DMS 273 treated with DMSO at 0.1 percent for 48 hours (cell line): ENCODE measurements at regions not wholly inside any gene's neighbourhood (a gene's known extent, or its start where the extent isn't known, plus 50 kb on each side); places are given as distances from the start of the nearest gene placed in this dataset.

ENCODE experiments used
- DNase-seq: peaks from one replicate; lab custom pipeline; 2025; lab: John Stamatoyannopoulos, UW

DNA sequence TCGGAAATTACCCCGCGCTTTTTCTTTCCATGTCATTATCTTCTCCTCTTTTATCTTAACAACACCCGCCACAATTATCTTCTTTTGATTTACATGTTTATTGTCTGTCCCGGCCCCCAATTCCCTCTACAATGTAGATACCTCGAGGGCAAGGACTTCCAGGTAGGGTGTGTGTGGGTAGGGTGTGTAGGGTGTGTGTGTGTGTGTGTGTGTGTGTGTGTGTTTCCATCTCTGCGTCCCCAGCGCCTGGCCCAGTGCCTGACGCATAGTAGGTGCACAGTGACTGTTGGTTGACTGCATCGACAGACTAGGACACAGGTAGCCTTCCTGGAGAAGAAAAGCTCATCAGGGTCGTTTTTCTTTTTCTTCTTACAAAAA is 103.1 kb downstream of the UCHL1 start:
- no peak for DNase-seq

DNA sequence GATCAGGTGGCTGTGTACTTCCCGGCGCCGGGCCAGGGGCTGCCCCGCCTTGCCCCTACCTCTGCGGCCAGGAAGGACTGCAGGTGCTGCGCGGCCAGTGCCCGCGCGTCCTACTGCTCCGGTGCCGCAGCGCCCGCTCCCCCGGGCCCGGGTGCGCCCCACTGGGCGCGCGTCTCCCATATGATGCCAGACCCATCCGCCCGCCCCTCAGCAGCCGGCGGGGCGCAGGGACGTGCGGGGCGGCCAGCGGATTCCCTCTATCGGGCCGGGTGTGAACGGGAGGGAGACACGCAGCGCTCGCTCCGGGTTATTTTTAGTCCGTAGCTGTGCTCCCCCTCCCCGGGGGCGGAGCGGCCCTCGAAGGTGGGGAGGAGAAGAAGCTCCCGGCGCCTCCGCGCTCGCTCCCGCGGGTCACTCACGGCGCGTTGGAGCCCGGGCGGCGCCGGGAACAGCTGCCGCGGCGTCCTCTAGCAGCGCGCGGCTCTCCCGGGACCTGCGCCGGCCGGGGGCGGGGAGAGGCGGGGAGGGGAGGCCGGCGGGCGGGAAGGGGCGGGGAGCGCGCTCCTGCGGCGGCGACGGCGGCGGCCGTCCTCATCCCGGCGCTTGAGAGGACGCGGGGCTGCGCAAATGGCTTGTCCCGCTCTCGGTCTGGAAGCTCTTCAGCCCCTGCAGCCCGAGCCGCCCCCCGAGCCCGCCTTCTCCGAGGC is 103.6 kb downstream of the UCHL1 start:
- DNase-seq = peak; percentile 80

DNA sequence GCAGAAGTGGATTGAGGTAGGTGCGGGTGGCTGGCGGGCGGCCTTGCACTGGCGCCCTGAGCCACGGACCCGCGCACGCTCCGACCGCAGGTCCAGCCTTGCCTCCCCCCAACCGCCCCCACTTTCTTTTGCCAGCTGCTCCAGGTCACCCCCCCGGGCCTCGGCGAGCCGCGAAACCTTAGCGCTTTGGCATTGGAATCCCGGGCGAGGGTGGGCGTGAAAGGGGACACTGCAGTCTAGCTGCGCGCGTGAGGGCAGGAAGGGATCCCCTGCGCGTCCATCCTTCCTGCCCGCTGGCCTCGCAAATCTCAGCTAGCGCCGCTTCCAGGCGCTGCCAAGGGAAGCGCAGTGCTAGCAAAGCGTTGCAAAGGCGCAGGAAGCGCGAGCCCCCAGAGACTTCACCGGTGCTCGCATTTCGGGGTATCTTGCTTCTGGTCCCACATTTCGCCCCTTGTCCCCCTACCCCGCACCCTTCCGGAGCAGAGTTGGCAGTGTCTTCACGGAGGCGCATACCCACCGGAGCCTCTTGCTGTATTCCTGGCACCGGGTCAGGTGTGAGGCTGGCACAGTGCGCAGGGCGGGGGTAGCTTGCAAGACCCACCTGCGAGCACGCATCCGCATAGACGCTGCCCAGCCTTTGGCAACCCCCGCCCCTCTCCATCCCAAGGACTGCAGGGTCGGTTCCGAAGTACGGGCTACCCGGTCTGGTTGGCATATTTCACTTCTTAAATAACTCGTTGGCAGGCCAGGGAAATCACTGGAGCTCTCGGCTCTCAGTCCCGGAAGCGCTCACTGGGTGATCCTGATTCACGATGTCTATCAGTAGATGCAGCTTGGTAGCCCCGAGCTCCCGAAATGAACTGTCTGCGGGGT is 104.4 kb downstream of the UCHL1 start:
- DNase-seq = no peak

DNA sequence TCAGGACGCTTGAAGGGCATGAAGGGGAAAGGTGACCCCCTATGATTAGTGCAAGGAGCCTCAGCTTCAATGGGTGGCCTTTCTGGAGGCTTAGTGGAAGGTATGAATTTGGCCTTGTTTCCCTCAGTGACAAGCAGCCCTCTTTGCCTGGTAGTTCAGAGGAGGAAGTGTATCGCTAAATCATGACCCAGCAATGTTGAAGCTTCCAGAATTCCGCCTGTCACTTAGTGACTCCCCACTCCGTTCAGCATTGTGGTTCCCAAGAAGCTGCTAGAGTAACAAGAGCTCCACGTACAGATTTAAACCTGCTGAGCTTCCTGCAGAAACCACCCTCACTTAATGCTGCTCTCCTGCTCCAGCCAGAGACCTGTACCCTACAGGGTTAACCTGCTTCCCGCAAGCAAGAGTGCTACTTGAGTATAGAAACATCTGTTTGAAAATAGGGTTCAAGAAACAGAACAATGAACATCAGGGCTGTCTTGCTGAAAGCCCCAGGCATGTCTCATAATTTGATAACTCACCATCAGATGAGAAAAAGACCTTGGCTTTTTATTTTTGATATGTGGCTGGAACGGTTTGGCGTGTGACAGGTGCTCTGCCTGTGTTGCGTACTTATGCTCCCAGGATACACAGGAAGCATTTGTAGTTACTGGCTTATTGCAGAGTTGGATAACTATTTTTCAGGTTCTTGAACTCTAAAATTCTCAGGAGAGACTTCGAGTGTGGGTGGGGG is 105.2 kb downstream of the UCHL1 start:
- no peak for DNase-seq

DNA sequence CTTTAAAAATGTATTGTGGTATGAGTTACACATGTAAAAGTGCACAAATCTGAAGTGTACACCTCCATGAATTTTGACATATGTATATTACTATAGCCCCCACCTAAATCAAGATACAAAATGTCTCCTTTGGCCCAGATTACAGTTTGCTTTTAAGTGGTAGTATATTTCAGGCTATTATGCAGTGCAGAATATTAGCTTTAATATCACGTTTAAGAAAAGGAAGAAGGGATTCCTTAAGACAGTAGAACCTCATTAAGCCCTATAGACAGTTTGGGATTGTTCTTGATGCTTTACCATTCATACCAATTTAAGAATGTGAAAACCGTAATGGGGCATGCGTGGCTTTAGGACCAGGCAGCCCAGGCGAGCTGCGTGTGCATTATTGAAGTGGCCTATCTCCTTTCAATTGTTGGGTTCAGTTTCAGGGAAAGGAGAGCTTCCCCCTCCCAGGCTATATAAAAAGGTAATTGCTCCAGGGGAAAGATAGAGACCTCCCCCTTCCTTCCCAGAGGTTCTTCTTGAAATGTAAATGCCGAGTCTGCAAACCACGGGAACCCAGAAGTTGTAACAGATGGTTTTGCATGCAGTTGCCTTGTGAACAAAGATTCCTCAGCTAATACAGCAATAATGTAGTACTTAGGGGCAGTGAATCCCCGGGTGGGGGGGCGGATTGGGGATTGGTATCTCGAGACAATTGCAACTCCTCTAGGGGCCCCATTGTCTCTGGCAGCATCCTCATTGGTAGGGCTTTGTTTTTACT is 106.1 kb downstream of the UCHL1 start:
- peak; percentile 67 for DNase-seq

DNA sequence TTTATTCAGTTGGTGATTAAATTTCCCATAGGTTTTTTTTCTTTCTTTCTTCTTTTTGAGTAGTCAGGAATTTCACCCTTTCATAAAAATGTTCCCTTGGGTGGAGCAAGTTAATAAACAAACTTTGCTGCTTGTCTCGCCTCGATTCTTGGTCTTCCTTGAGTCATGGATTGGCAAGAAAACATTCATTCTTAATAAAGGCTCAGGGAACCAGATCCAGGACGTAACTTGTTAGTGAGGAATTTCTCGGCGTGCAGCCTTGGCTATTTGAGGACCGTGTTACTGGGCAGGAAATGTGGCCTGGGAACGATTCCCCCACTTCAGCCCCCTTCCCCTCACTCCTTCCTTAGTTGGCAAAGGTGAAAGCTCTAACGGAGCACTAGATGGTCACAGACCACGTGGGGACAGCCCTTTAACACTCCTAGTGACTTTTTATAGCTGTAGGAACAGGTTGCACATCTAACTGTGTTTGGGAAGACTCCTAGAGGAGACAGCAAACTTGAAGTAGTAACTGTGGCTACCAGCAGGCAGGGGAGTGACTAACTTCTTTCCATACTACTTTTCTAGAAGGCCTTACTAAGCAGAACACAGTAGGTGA is 106.8 kb downstream of the UCHL1 start:
- DNase-seq = no peak

DNA sequence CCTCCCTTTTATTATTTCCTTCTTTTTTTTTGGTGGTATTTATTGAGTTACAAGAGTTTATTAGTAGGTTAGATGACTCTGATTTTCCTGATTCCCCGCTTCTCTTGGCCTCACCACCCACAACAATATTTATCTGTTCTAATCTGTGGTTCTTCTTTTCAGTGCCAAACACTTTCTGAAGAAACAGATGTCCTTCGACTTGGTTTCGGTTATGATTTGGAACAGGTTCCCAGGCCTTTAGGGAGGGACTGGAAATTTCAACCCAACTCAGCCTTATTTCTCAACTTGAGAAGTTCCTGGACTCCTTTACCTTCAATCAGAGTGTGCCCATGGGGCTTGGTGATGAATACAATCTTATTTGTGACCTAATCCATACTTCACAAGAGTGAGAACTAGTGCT is 108.1 kb downstream of the UCHL1 start:
- no peak for DNase-seq

DNA sequence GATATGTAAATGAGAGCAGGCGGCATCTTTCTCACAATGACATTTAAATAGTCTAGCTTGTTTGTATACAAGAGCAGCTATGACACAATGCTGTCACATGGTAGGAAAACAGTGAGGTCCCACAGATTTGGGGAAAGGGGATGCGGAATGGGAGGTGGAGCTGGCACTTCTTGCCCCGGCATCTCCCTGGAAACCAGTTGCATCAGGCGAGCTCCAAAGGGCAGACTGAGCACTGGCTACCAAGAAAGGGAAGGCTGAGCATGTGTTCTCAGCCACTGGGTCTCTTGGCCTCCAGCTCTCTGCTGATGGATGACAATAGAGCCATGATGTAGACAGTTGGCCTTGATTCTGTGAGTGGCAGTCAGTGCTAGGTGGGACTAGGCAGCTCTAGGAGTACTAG is 109.0 kb downstream of the UCHL1 start:
- DNase-seq = no peak

DNA sequence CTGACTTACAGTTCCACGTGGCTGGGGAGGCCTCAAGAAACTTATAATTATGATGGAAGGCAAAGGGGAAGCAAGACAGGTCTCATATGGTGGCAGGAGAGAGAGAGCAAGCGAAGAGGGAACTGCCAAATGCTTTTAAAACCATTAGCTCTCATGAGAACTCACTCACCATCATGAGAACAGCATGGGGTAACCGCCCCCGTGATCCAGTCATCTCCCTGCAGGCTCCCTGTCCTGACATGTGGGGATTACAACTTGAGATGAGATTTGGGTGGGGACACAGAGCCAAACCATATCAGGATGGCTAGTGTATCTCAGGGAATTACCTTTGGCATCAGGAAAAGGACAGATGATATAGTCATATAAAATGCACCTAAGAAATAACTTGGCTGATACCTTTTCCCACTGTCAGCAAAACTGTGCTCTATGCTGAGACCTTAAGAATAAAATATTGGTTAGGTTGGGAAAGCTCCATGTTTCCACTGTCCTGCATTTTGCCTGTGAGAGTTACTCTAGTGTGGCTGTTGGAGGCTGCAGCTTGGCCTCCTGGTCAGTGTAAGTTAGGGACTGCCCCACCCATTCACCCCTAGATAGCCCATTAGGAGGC is 110.3 kb downstream of the UCHL1 start:
- no peak for DNase-seq

DNA sequence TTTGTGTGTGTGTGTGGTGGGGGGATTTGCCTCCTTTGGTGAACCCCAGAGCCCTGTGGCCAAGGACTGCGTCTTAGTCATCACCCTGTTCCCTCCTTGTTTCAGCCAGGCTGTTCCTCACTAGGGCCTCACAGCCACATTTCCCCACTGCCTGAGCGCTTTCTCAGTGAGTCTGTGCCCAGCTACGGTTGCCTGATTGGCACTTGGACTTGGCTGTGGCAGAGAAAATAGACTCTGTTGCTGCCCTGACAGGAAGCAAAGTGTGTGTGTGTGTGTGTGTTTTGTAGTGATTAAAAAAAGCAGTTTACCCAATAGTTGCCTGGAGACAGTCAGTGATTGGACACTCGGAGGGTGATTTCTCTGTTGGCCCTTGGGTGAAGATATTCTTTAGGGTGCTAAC is 113.0 kb downstream of the UCHL1 start:
- no peak for DNase-seq

DNA sequence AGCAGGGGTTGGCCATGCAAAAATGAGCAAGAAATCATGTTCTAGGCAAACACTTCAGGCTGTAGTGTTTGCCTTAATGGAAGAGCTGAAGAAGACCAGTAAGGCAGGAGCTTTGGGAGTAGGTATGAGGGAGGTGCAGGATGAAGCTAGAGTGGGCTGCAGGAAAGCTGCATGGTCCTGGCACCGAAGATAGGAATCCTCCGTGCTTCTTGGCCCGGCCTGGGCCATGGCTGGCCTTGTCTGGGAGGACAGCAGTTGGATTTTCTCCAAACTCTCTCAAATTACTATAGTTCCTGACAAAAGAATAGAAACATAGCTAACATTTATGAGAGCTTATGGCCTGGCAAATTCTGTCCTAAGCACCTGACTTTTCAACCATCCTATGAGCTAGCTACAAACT is 116.5 kb downstream of the UCHL1 start:
- no peak for DNase-seq

DNA sequence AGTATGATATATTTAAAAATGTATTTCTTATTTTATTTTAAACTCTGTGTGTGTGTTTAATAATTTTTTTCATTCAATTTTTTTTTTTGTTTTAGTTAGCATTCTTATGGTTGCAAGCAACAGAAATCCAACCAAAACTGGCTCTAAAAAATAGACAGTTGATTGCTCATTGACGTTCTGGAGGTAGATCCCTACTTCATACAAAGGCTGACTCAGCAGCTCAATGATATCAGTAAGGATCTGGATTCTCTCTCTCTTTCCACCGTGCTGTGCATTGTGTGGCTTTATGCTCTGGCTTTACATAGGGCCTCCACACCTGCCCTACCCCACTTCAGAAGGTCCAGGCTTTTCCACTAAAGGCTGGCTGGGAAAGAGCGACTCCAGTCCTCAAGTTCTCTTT is 117.8 kb downstream of the UCHL1 start:
- DNase-seq = no peak

DNA sequence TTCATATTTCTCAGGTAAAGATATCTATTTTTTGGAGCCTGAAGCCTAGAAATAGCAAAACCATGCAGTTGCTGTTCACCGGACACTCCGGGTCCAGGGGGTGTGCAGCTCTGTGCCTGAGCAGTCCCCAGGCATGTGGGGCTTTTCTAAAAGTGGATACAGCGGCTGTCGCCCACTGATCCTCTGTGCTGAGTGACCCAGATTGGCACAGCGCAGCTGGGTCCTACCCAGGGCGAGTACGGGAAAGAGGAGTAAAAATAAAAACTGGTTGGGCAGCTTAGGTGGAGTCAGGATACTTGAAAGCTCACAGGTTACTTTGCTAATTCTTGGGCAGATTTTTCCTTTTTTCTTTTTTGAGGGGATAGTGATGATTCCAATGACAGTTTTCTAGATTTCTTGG is 118.8 kb downstream of the UCHL1 start:
- no peak for DNase-seq

DNA sequence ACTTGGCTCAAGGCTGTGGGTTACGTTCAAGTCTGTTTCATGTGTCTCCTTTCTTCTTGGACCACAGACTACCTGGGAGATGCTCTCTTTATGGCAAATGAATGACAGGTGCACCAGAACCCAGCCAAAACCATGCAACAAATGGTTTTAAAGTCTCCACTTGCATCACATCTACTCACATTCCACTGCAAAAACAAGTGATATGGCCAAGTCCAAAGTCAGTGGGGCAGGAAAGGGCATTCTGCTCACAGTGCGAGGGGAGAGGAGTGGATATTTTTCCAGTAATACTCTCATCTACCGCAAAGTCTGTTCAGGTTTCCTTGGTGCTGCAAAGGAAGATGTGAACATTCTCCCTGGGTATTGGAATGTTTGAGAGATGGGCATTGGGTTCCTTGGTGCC is 120.5 kb downstream of the UCHL1 start:
- DNase-seq = no peak

DNA sequence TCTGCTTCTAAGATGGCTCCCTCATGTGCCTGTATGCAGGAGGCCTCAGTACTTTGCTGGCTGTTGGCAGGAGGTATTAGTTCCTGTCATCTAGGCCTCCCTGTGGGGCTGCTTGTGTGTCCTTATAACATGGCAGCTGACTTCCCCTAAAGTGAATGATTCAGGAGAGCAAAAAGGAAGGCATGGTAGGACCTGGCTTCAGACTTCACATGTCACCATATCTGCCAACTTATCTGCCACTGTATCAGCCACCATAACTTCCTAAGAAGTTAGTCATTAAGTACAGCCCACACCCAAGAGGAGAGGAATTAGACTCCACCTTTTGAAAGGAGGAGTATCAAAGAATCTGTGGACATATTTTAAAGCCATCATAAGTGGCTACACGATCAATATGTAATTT is 122.5 kb downstream of the UCHL1 start:
- no peak for DNase-seq

DNA sequence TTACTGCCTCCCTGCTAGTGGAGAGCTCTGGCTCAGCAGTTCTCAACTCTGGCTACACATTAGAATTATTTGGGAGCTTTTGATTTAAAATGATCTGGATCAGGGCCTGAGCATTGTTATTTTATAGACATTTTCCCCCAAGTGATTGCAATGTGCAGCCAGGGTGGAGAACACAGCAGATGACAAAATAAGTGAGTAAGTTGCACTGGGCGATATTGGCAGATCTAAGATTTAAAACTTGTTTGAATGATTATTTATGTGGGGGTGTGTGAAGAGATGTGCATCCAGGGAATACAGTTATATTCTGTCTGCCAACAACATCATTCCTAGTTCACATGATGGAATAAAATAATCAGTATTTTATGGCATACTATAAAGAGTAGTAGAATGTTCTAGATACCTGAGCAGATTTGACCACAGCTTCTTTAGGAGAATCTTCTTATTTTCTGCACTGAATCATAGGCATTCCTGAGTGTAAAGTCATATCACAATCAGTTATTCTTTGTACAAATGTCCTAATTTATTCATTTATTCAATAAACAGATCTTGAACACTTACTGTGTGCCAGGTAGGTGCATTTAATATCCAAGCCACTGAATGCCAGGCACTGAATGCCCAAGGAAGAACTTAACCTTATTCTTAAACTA is 123.9 kb downstream of the UCHL1 start:
- no peak for DNase-seq

DNA sequence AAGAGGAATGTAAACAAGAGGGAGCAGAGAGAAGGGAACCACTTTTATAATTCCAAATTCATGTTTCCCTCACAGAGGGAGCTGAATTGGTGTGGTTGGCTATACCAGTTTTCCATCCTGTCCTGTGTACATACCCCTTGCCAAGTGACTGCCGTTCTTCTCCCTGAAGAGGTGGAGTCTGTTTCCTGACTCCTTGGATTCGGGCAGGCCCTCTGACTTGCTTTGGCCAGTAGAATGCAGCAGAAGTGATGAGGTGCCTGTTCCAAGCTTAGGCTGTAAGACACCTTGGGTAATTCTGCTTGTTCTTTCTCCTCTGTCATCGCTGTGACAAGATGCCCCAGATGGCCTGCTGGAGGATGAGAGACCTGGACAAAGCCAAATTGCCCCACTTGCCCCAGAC is 124.7 kb downstream of the UCHL1 start:
- DNase-seq = no peak

DNA sequence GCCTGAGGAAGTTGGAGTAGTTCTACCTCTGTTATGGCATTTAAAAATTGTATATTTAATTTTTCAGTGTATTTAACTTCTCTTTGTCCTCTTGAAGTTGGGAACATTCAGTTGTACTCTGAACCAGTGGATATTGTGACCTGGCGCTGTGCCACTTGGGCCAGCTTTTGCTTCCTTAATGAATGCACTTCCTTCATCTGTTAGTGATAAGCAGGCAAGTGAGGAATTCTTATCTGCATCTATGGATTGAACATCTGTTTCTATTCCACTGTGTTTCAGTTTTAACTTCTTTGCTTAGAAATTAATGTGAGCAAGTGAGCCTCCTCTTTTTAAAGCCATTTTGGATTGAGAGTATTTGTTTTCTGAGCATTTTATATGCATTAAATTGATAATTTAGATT is 128.3 kb downstream of the UCHL1 start:
- peak; percentile 78 for DNase-seq

DNA sequence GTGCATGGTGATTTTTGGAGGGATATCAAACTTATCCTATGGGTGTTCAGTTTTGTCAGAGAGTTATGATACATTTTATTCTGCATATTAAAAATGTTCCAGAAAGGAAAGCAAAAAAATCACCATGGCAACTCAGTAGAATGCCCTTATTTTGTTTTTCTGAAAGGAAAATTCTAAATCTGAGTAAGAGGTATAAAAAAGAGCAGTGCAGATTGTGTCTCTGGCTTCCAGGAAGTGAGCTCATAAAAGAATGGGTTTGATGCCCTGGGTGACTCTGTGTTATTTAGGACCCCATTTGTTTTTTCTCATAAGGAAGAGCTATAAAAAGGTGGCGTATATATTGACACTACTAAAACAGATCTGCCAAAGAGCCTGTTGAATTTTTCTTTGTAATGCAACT is 128.8 kb downstream of the UCHL1 start:
- no peak for DNase-seq

DNA sequence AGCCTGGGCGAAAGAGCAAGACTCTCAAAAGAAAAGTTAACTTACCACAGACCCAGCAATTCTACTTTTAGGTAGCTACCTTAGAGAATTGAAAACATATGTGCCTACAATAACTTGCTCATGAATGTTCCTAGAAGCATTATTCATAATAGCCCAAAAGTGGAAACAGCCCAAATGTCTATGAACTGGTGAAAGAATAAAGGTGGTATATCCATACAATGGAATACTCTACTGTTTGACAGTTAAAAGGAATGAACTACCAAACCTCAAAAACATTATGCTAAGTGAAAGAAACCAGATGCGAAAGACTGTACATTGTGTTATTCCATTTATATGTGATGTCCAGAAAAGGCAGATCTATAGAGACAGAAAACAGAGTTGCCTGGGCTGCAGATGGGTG is 131.4 kb downstream of the UCHL1 start:
- DNase-seq = no peak

DNA sequence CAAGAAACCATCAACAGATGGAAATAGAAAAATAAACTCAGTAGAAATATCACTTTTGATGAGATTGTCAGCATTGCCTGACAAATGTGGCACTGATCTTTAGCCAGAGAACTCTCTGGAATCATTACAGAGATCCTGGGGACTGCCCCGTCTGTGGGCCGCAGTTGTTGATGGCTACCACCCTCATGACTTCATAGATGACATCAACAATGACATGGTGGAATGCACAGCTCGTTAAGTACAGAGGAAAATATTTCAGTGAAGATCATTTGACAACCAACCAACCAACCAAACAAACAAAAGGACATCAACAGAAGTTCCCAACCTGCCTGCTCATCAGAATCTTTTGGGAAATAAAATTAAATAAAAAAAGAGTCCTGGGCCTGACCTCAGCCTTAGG is 132.6 kb downstream of the UCHL1 start:
- no peak for DNase-seq
